Endothelial cell of umbilical vein (primary cell): ENCODE measurements at regions not wholly inside any gene's neighbourhood (a gene's known extent, or its start where the extent isn't known, plus 50 kb on each side); places are given as distances from the start of the nearest gene placed in this dataset.

Experiments
- BruUV-seq: library from RNA; stranded (reverse); fragments of 400-500 nt; replicated peaks from 2 replicates; lab custom pipeline; 2021; lab: Mats Ljungman, UMichigan
- CTCF ChIA-PET: fragments of 300-600, 350-600 bp; sonication (Branson Sonifier 250); formaldehyde crosslinking; loops from one replicate; lab custom pipeline; 2021; ENCODE audit warnings: antibody characterized with exemption, inconsistent platforms; lab: Charles Lee
- POLR2A ChIA-PET: fragments of 300-600, 350-600 bp; sonication (Branson Sonifier 250); formaldehyde crosslinking; loops from one replicate; lab custom pipeline; 2021; ENCODE audit warnings: antibody characterized with exemption, inconsistent platforms; lab: Charles Lee
- DNase-seq: peaks from one replicate; pipeline ENCODE4 v3.0.0-alpha.2; 2011; ENCODE audit warnings: low read depth, low spot score
- FAIRE-seq: peaks from 2 replicates; lab custom pipeline; 2011; peaks lifted over from hg19 to GRCh38; lab: Jason Lieb, UNC
- H2AFZ ChIP-seq: 2 replicates; pipeline ENCODE4 v1.6.0; 2012; ENCODE audit warnings: low read depth, low read length, control low read depth, inconsistent platforms
- H3K27ac ChIP-seq: 2 replicates; pipeline ENCODE4 v1.5.1; 2011; ENCODE audit warnings: low read depth, mild to moderate bottlenecking, control low read depth, low read length, moderate library complexity; ENCODE audit not compliant: insufficient read depth
- H3K27me3 ChIP-seq, 2 experiments: 2 replicates each; pipeline versions ENCODE4 v1.6.0 to v1.6.1; 2011; ENCODE audit warnings: low read length in 2 of 2, mixed read lengths in 1 of 2; ENCODE audit not compliant: control insufficient read depth in 2 of 2, insufficient read depth in 2 of 2
- H3K36me3 ChIP-seq, 2 experiments: 2 replicates in 1 of 2; 3 replicates in 1 of 2; pipeline ENCODE4 v1.5.1; 2011; ENCODE audit warnings: low read length in 2 of 2, mild to moderate bottlenecking in 1 of 2, moderate library complexity in 1 of 2; ENCODE audit not compliant: control insufficient read depth in 2 of 2, insufficient read depth in 2 of 2; ENCODE audit errors: extremely low read depth in 1 of 2
- H3K4me1 ChIP-seq: 3 replicates; pipeline ENCODE4 v1.5.1; 2011; ENCODE audit warnings: mild to moderate bottlenecking, low read length; ENCODE audit not compliant: control insufficient read depth, insufficient read depth; ENCODE audit errors: extremely low read depth
- H3K4me2 ChIP-seq: 2 replicates; pipeline ENCODE4 v1.6.1; 2011; ENCODE audit warnings: low read length, control low read depth, mixed read lengths; ENCODE audit not compliant: insufficient read depth
- H3K4me3 ChIP-seq, 3 experiments: fragments of 200-600 bp in 1 of 3; sonication (generic), shearing (Covaris generic) in 1 of 3; replicated peaks in 1 of 3; 2 replicates each; pipeline ENCODE4 v1.5.1; 2011 to 2016; ENCODE audit warnings: control low read depth in 3 of 3, low read length in 3 of 3, mild to moderate bottlenecking in 2 of 3, inconsistent platforms in 1 of 3, low read depth in 1 of 3, moderate library complexity in 1 of 3; ENCODE audit not compliant: insufficient read depth in 1 of 3
- H3K79me2 ChIP-seq: 2 replicates; pipeline ENCODE4 v1.6.0; 2012; ENCODE audit warnings: low read length, inconsistent platforms; ENCODE audit not compliant: control insufficient read depth, insufficient read depth
- H3K9ac ChIP-seq: replicated peaks from 2 replicates; pipeline ENCODE3; 2011; ENCODE audit warnings: low read length, control low read depth; ENCODE audit not compliant: insufficient read depth; ENCODE audit errors: extremely low read depth
- H3K9me1 ChIP-seq: replicated peaks from 3 replicates; pipeline ENCODE4 v1.6.0; 2011; ENCODE audit warnings: mild to moderate bottlenecking, low read length; ENCODE audit not compliant: control insufficient read depth, insufficient read depth; ENCODE audit errors: extremely low read depth
- H3K9me3 ChIP-seq: replicated peaks from 2 replicates; pipeline ENCODE4 v1.5.1; 2012; ENCODE audit warnings: low read length, inconsistent platforms; ENCODE audit not compliant: control insufficient read depth, insufficient read depth
- H4K20me1 ChIP-seq: replicated peaks from 2 replicates; pipeline ENCODE3; 2011; ENCODE audit warnings: mild to moderate bottlenecking, low read length; ENCODE audit not compliant: control insufficient read depth, insufficient read depth; ENCODE audit errors: extremely low read depth
- CTCF ChIP-seq, 2 donors: IDR thresholded peaks; 1 replicate in 1 of 2; 2 replicates in 1 of 2; pipeline ENCODE4 v1.5.1; 2011; ENCODE audit warnings: low read length in 2 of 2, mild to moderate bottlenecking in 2 of 2, moderate library complexity in 2 of 2, control low read depth in 1 of 2, inconsistent platforms in 1 of 2, low read depth in 1 of 2; ENCODE audit not compliant: insufficient read depth in 1 of 2; ENCODE audit errors: extremely low read depth in 1 of 2
- EZH2 ChIP-seq: IDR thresholded peaks from 2 replicates; pipeline ENCODE4 v1.6.1; 2012; ENCODE audit warnings: borderline replicate concordance, low read depth, mild to moderate bottlenecking, moderate library complexity, low read length, inconsistent platforms; ENCODE audit not compliant: severe bottlenecking
- GATA2 ChIP-seq: IDR thresholded peaks from 2 replicates; pipeline ENCODE4 v1.7.0; 2011; ENCODE audit warnings: low read depth, mild to moderate bottlenecking, moderate library complexity, mixed read lengths, low read length; ENCODE audit not compliant: insufficient read length, insufficient read depth
- JUN ChIP-seq: IDR thresholded peaks from 2 replicates; pipeline ENCODE4 v1.6.1; 2011; ENCODE audit warnings: borderline replicate concordance, low read depth; ENCODE audit not compliant: insufficient read length, insufficient read depth
- MAX ChIP-seq: IDR thresholded peaks from 2 replicates; pipeline ENCODE4 v1.6.1; 2011; ENCODE audit not compliant: insufficient read depth, insufficient read length
- POLR2AphosphoS5 ChIP-seq: IDR thresholded peaks from 2 replicates; pipeline ENCODE4 v1.6.1; 2012; ENCODE audit warnings: low read depth, mild to moderate bottlenecking, control low read depth, low read length, moderate library complexity; ENCODE audit not compliant: insufficient read depth
- dilution Hi-C: fragments of 300-500 bp; cut with MboI; formaldehyde crosslinking; loops from one replicate; pipeline ENCODE4 v1.15.0; 2019; ENCODE audit warnings: low sequenced_read_pairs; ENCODE audit not compliant: extremely low pct_ligation_motif_present
- intact Hi-C: fragments of 100-400 bp; cut with micrococcal nuclease; formaldehyde crosslinking; loops from one replicate; pipeline ENCODE4 v1.10.0; 2022

GRCh38 chr1:204803607-204804006, 67.1 kb upstream of the NFASC start:
- FAIRE-seq (no peak), DNase-seq (no peak)
- H3K36me3 ChIP-seq = no peaks in the 10 kb centered on the region
- no peak overlapping the region for H3K9ac ChIP-seq
- dilution Hi-C loops = no loop called here
- intact Hi-C loops = loop anchor here (10.0 kb wide), 1 partner anchor 359 kb away; no protein-coding TSS in a partner anchor
- H3K79me2 ChIP-seq = no peaks in the 10 kb centered on the region
- no peaks in the 10 kb centered on the region for H3K4me1 ChIP-seq
- H3K4me2 ChIP-seq = no peak overlapping the region
- peaks cover 1 to 2% of the 10 kb centered on the region in 2 experiments for H3K27me3 ChIP-seq
- H3K9me3 ChIP-seq = no peaks in the 10 kb centered on the region
- H3K4me3 ChIP-seq = no peak overlapping the region
- no TSS peak for BruUV-seq
- CTCF ChIA-PET = interaction anchor here (0.6 to 6.8 kb wide), 4 partner anchors 11 to 237 kb away, joined by 3 to 52 read pairs (median 24); no protein-coding TSS in a partner anchor
- H4K20me1 ChIP-seq = no peaks in the 10 kb centered on the region
- no peaks in the 10 kb centered on the region for H3K9me1 ChIP-seq
- no peak overlapping the region for H3K27ac ChIP-seq
- H2AFZ ChIP-seq = no peak overlapping the region
- TF ChIP-seq EZH2 (no peak), POLR2AphosphoS5 (no peak), MAX (no peak), JUN (no peak), GATA2 (no peak)
- POLR2A ChIA-PET = interaction anchor here (1.5 kb wide), 1 partner anchor 238 kb away, joined by 3 read pairs; no protein-coding TSS in a partner anchor

- Histone ChIP-seq H3K9me3 (no peaks in the 10 kb centered on the region), H3K36me3 (no peaks in the 10 kb centered on the region), H3K9ac (no peak overlapping the region), H3K79me2 (no peaks in the 10 kb centered on the region), H3K4me3 (peak overlapping the region in 2 of 3 experiments; percentile 33 to 40), H3K9me1 (no peaks in the 10 kb centered on the region), H3K27ac (no peak overlapping the region), H3K4me2 (peak overlapping the region; percentile 51), H3K4me1 (no peaks in the 10 kb centered on the region), H3K27me3 (peaks cover 2 to 3% of the 10 kb centered on the region in 2 experiments), H2AFZ (peak overlapping the region; percentile 45), H4K20me1 (no peaks in the 10 kb centered on the region)
- POLR2A ChIA-PET = no interaction called here
- dilution Hi-C loops (no loop called here), intact Hi-C loops (loop anchor here (1.0 to 10.0 kb wide), 4 partner anchors 16 to 362 kb away; no protein-coding TSS in a partner anchor)
- CTCF ChIA-PET = interaction anchor here (0.6 to 3.8 kb wide), 102 partner anchors 10 to 1741 kb away, joined by 3 to 265 read pairs (median 5); partner anchors contain the start of genes GOLT1A, MDM4, PIK3C2B and TMCC2
- FAIRE-seq (peak; percentile 81), DNase-seq (peak; percentile 81)
- TF ChIP-seq CTCF (IDR thresholded peaks at IDR 0.05; ENCODE audit: extremely low read depth in 1 of 2, insufficient read depth in 1 of 2, low read depth in 1 of 2, low read length in 2 of 2) (peak; percentile 91 to 100), GATA2 (no peak)
- no TSS peak for BruUV-seq
Observed at GRCh38 chr1:204806943-204807687, 63.5 kb upstream of the NFASC start.
